GM12891 (cell line): ENCODE measurements at regions not wholly inside any gene's neighbourhood (a gene's known extent, or its start where the extent isn't known, plus 50 kb on each side); places are given as distances from the start of the nearest gene placed in this dataset.

Experiments
- DNase-seq: peaks from one replicate; pipeline ENCODE4 v3.0.0; 2011; ENCODE audit warnings: low spot score; ENCODE audit not compliant: insufficient read length
- FAIRE-seq: peaks from 2 replicates; lab custom pipeline; 2011; peaks lifted over from hg19 to GRCh38; lab: Jason Lieb, UNC
- PAX5 ChIP-seq: IDR thresholded peaks from 2 replicates; pipeline ENCODE4 v1.6.1; 2011; ENCODE audit warnings: low read length, moderate library complexity, mild to moderate bottlenecking; ENCODE audit not compliant: insufficient read depth, severe bottlenecking
- POLR2A ChIP-seq: IDR thresholded peaks from 2 replicates; pipeline ENCODE4 v1.6.1; 2011; ENCODE audit warnings: low read depth, low read length, control low read depth
- POLR2AphosphoS5 ChIP-seq: IDR thresholded peaks from 2 replicates; pipeline ENCODE4 v1.6.1; 2011; ENCODE audit warnings: low read depth, low read length, control low read depth
- POU2F2 ChIP-seq: IDR thresholded peaks from 2 replicates; pipeline ENCODE4 v1.6.1; 2011; ENCODE audit warnings: low read depth, mild to moderate bottlenecking, control low read depth, low read length, moderate library complexity
- SPI1 ChIP-seq: IDR thresholded peaks from 2 replicates; pipeline ENCODE4 v1.6.1; 2011; ENCODE audit warnings: low read depth, low read length, control low read depth
- TAF1 ChIP-seq: IDR thresholded peaks from 2 replicates; pipeline ENCODE4 v1.6.1; 2011; ENCODE audit warnings: low read depth, low read length, control low read depth

DNA sequence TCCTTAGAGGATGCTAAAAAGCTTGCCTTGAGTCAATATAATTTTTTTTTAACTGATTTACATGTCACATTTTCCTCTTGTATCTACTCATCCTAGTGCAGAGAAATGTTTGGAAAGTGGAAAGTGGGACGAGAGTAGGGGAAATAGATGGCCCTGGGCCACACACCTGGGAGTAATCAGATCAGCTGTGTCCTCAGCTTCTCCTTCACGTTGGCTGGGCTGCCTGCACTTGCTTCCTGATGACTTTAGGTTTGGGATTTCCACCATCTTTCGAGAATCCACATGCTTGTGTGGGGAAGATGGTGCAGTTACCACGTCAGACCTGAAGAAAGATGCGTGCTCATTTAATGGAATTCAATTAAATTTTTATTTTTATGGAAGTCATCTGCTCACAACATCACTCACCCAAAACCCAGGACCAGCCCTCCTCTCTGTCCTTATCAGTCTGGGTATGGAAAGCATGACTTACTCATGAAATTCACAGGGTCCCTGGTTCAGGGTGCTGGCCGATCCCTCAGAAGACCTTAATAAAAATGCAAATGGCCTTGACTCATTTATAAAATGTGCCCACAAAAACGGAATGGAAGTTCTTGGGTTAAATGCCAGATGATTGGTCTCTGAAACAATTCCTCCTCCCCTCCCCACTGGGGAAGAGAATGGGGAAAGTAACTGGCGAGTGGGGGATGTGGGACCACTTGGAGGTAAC is 74.5 kb upstream of the TIAM2 start:
- TF ChIP-seq POLR2AphosphoS5 (no peak), TAF1 (no peak), POLR2A (no peak), SPI1 (no peak), POU2F2 (no peak), PAX5 (no peak)
- no peak for DNase-seq
- no peak for FAIRE-seq

DNA sequence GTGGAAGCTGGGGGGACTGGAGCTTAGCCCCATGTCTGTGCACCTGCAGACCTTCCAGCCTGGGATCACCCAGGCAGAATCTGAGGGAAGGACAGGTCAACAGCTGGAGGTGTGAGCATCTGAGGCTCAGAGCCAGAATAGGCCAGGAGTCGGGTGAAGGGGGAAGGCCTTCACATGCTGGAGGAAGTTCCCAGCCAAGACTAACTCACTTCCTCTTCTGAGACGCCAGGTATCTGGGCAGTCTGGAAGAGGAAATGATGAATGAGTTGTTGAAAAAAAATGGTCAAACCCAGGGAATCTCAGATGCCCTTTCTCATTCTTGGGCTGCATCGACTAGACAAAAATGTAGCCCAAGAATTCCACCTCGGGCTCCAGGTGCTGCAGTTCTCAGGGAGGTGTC is 73.6 kb upstream of the TIAM2 start:
- no peak for FAIRE-seq
- TF ChIP-seq POU2F2 (no peak), SPI1 (peak; percentile 89)
- no peak for DNase-seq

DNA sequence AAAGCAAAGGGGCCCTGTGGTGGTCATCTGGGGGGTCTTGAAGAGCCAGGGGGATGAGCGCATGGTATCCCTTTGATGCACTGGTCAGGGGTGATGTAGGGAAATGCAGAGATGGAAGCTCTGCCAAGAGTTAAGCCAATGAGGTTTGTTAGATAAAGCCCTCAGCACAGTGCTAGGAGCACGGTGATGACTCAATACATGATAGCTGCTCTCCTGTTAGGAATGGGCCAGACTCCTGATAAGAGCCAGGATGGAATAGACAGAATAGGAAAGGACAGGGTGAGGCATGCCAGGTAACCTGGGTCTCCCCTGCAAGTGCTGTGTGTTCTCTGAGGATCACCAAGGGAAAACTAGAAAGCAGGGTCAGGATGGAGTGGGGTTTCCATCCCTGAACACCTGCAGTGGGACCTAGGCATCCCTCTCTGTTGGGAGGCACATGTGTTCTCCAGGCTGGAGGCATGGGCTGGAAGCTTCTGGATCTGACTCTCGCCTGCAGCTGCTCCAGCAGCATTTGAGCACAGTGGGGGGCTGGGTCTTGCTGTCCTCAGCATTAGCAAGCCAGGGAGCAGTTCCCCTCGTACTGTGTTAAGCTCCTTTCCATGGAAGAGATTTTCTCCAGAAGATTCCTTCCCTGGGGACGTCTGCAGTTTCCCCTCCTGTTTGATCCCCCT is 71.8 kb upstream of the TIAM2 start:
- no peak for DNase-seq
- TF ChIP-seq PAX5: no peak
- TF ChIP-seq SPI1: no peak
- TF ChIP-seq POLR2AphosphoS5: no peak
- TF ChIP-seq TAF1: no peak
- no peak for TF ChIP-seq POU2F2
- no peak for TF ChIP-seq POLR2A
- no peak for FAIRE-seq

DNA sequence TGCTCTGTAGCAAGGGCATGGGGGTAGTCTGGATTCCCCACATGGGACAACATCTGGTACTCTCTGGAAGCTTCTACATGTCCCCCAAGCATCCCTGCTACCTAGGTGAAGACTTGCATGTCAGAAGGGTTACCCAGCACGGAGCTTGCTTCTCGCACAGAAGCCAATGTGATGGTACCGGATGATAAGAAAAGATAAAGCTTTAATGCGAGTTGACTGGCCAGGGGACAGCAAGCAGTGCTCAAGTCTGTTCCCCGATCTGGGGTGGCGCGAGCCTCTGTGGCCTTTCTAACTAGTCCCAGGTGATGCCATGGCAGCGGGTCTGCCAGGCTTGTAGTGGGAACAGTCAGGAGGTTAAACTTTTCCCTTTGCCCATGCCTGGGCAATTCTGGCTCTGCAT is 70.0 kb upstream of the TIAM2 start:
- FAIRE-seq (no peak), DNase-seq (no peak)
- TF ChIP-seq SPI1 (no peak), TAF1 (no peak)

DNA sequence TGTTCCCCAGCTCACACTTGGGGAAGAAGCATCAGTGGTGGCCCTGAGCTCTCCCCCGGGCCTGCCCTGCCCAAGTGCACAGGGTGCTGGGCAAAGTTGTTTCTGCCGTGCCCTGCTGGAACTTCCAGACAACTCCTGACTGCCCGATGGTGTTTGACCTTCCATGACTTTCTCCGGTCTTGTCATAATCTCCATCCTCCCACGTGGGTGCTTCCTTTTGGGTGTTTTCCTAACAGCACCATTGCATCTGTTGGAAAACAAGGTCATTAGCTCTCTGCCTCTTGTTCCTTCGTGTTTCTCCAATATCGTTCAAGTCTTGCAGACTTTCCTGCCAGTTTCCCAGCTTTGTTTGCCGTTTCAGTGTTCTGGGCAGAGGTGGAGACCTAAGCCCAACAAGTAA is 68.7 kb upstream of the TIAM2 start:
- FAIRE-seq: no peak
- TF ChIP-seq PAX5 (no peak), POU2F2 (no peak)
- no peak for DNase-seq

DNA sequence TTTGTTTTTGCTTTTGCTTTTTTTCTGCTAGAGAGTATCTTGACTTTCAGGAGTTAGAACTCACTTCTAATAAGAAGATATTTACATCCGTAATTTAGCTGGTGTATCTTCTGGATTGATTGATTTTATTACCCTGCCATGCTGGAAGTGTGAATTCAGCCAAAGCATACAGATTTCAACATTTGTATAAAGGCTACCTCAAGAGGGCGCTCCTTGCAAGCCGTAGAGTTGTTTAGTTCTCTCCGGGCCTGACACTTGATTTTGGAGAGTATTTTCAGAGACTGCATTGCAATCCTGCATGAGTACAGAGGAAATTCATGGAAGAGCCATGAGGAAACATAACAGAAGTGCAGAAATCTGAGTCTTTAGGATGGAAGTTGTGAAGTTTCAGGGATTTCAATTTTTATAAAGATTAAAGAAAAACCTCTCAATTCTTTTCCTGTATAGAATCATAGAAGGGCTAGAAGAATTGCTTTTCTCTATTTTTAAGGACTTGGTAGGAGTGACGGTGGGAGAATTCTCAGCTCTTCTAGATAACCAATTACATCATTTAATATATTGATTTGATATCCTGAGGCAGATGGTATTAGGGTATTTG is 66.7 kb upstream of the TIAM2 start:
- FAIRE-seq: peak; percentile 83
- TF ChIP-seq POLR2A (no peak), PAX5 (no peak)
- DNase-seq: peak; percentile 29

DNA sequence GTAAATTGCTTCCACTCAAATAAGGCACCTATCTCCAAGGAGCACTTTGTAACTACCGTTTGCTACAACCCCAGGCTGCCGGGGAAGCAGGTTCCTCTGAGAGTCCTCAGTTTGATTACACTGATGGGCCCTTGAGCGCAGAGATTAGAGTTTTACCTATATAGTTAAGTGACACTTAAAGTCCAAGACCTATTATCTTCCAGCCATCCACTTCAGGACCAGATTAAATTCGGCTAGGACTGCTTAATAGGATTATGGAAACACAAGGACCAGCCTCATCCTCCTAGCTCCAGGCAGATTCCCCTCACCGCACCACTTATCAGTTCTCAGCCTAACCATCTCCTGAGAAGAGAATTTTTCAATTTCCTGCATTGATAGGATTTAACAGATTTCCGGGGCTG is 64.7 kb upstream of the TIAM2 start:
- DNase-seq (no peak), FAIRE-seq (no peak)
- TF ChIP-seq POU2F2: no peak
- TF ChIP-seq POLR2AphosphoS5: no peak
- no peak for TF ChIP-seq TAF1
- TF ChIP-seq SPI1: no peak
- no peak for TF ChIP-seq POLR2A
- no peak for TF ChIP-seq PAX5

DNA sequence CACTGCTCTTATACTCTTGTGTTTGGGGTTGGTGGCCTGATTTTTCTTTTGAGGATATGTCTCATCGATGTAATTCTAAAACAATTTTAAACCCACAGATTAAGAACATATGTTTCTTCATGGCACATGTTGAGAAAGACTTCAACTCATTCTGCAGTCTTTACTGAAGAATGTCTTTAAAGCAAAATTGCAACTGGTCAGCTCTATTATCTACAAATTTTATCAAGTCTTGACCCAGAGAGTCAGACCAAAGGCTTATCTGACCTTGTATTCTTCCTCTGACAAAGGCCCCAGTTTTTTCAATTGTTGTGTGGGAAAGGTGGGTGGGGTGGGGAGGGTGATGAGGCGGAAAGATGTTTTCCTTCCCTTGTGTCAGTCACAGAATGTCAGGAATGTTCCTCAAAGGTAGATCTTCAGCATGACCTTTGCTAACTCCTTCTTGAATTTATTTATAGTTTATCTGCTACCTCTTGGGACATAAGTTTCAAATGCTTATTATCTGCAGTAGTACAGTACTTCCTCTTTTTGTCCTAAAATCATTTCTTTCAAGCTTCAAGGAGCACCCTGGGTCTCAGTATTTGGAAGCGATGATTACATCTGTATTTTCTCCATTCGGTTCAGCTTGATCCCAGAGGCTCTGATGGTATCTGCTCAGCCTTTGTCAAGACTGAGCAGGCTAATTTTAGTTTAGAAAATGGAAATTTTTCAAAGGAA is 63.2 kb upstream of the TIAM2 start:
- DNase-seq: no peak
- FAIRE-seq: no peak
- no peak for TF ChIP-seq POU2F2
- TF ChIP-seq SPI1: peak; percentile 56; the same call in 1 of the 2 replicates
- TF ChIP-seq POLR2A: no peak
- TF ChIP-seq PAX5: no peak

DNA sequence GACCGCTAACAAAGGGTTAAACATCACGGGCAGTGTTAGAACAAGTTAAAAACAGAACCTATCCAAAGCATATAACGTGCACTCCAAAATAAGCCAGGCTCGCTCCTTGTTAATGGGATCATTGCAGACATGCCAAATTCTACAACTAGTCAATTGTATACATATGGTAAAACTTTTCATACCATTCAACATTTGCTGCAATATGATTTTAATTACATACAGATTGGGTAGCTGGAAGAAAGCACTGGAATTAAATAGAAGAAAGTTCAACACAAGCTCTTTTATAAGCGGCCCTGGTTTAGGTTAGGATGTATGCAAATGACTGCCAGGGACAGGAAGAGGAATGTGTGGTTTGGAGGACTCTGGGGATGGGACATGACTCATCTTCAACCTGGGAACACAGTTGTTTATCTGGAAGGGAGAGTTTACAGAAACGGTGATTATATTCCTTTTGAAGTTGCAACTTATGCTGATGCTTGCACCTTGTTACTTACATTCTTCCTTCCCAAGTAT is 62.5 kb upstream of the TIAM2 start:
- TF ChIP-seq PAX5 (no peak), POLR2AphosphoS5 (no peak), POLR2A (no peak), SPI1 (no peak), POU2F2 (no peak), TAF1 (no peak)
- FAIRE-seq (peak; percentile 5), DNase-seq (no peak)

DNA sequence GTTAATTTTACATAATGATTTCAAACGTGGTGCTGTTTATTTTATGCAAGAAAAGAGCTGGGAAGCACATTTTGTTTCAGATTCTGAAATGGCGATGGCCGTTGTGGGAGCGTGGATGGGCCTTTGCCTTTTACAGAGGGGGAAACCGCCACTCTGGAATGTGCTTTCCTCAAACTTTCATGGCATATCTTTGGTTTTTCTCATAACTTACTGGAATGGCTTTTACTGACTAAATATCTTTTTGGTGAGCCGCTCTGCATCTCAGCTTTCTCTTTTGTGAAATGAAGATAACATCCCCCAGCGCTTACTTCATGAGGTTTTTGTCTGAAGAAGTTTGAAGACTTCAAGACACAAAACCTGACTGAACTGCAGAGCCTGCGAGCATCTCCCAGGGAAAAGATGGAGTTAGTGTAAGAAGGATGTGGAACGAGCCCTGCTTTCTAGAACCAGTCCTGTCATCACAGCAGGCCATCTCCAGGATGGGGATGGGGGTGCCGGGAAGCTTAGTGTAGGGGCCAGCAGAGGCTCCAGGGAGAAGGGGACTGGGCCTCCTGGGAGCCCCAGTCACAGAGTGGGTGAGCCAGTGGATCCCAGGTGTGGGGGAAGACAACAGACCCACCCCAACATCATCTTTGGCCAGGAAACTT is 61.8 kb upstream of the TIAM2 start:
- TF ChIP-seq POLR2A (no peak), POLR2AphosphoS5 (no peak), PAX5 (no peak)
- FAIRE-seq (no peak), DNase-seq (no peak)
